ENCODE measurements at regions not wholly inside any gene's neighbourhood (a gene's known extent, or its start where the extent isn't known, plus 50 kb on each side); places are given as distances from the start of the nearest gene placed in this dataset.
"Not testable (repeated sequence)": the region's sequence is repeated elsewhere in the genome, so short reads cannot be mapped to it uniquely, and the experiment has no call there.

- H3K27ac Mint-ChIP-seq (ENCODE audit: unreplicated experiment) = no peak overlapping the region
- no peaks in the 10 kb centered on the region for H3K36me3 Mint-ChIP-seq (ENCODE audit: low read depth, unreplicated experiment)
- no peaks in the 10 kb centered on the region for H3K9me3 Mint-ChIP-seq (ENCODE audit: unreplicated experiment)
- H3K27me3 Mint-ChIP-seq (ENCODE audit: unreplicated experiment) = peaks cover 7% of the 10 kb centered on the region
- no peaks in the 10 kb centered on the region for H3K4me1 Mint-ChIP-seq (ENCODE audit: unreplicated experiment)
- peak; percentile 55 for DNase-seq (ENCODE audit: low spot score)
- H3K4me3 Mint-ChIP-seq (ENCODE audit: unreplicated experiment) = no peak overlapping the region
- peak; percentile 37 for TF ChIP-seq CTCF (IDR thresholded peaks at IDR 0.05; ENCODE audit: unreplicated experiment)
Observed at GRCh38 chr10:52951824-52952223, 179.2 kb upstream of the MBL2 start.

GRCh38 chr10:52950578-52950977 is 178.0 kb upstream of the MBL2 start:
- Mint-ChIP-seq H3K4me3 (ENCODE audit: unreplicated experiment) (no peak overlapping the region), H3K27me3 (ENCODE audit: unreplicated experiment) (peaks cover 7% of the 10 kb centered on the region), H3K4me1 (ENCODE audit: unreplicated experiment) (no peaks in the 10 kb centered on the region), H3K27ac (ENCODE audit: unreplicated experiment) (no peak overlapping the region), H3K9me3 (ENCODE audit: unreplicated experiment) (no peaks in the 10 kb centered on the region), H3K36me3 (ENCODE audit: low read depth, unreplicated experiment) (no peaks in the 10 kb centered on the region)
- no peak for DNase-seq (ENCODE audit: low spot score)
- TF ChIP-seq CTCF (IDR thresholded peaks at IDR 0.05; ENCODE audit: unreplicated experiment) = no peak

- no peaks in the 10 kb centered on the region for H3K4me1 Mint-ChIP-seq (ENCODE audit: unreplicated experiment)
- no peaks in the 10 kb centered on the region for H3K36me3 Mint-ChIP-seq (ENCODE audit: low read depth, unreplicated experiment)
- DNase-seq (ENCODE audit: low spot score) = no peak
Observed at GRCh38 chr10:52949899-52950298, 177.3 kb upstream of the MBL2 start.

GRCh38 chr10:52946486-52946885 is 173.9 kb upstream of the MBL2 start:
- Mint-ChIP-seq H3K27me3 (ENCODE audit: unreplicated experiment) (peaks cover 5% of the 10 kb centered on the region), H3K27ac (ENCODE audit: unreplicated experiment) (no peak overlapping the region), H3K9me3 (ENCODE audit: unreplicated experiment) (no peaks in the 10 kb centered on the region), H3K4me1 (ENCODE audit: unreplicated experiment) (no peaks in the 10 kb centered on the region), H3K36me3 (ENCODE audit: low read depth, unreplicated experiment) (no peaks in the 10 kb centered on the region), H3K4me3 (ENCODE audit: unreplicated experiment) (no peak overlapping the region)
- no peak for TF ChIP-seq CTCF (IDR thresholded peaks at IDR 0.05; ENCODE audit: unreplicated experiment)
- DNase-seq (ENCODE audit: low spot score) = no peak

More at GRCh38 chr10:52949899-52950298, 177.3 kb upstream of the MBL2 start:
- no peak for TF ChIP-seq CTCF (IDR thresholded peaks at IDR 0.05; ENCODE audit: unreplicated experiment)
- H3K4me3 Mint-ChIP-seq (ENCODE audit: unreplicated experiment) = no peak overlapping the region
- no peak overlapping the region for H3K27ac Mint-ChIP-seq (ENCODE audit: unreplicated experiment)
- H3K27me3 Mint-ChIP-seq (ENCODE audit: unreplicated experiment) = peaks cover 7% of the 10 kb centered on the region
- no peaks in the 10 kb centered on the region for H3K9me3 Mint-ChIP-seq (ENCODE audit: unreplicated experiment)

GRCh38 chr10:52945521-52945920 is 172.9 kb upstream of the MBL2 start:
- DNase-seq (ENCODE audit: low spot score); H3K4me1 Mint-ChIP-seq (ENCODE audit: unreplicated experiment); H3K36me3 Mint-ChIP-seq (ENCODE audit: low read depth, unreplicated experiment); H3K27ac Mint-ChIP-seq (ENCODE audit: unreplicated experiment); H3K4me3 Mint-ChIP-seq (ENCODE audit: unreplicated experiment); H3K27me3 Mint-ChIP-seq (ENCODE audit: unreplicated experiment); H3K9me3 Mint-ChIP-seq (ENCODE audit: unreplicated experiment): not testable (repeated sequence)

GRCh38 chr10:52940921-52941320 is 168.3 kb upstream of the MBL2 start:
- Mint-ChIP-seq H3K36me3 (ENCODE audit: low read depth, unreplicated experiment) (no peaks in the 10 kb centered on the region), H3K27me3 (ENCODE audit: unreplicated experiment) (no peaks in the 10 kb centered on the region), H3K4me1 (ENCODE audit: unreplicated experiment) (no peaks in the 10 kb centered on the region), H3K27ac (ENCODE audit: unreplicated experiment) (no peak overlapping the region), H3K9me3 (ENCODE audit: unreplicated experiment) (no peaks in the 10 kb centered on the region), H3K4me3 (ENCODE audit: unreplicated experiment) (no peak overlapping the region)
- TF ChIP-seq CTCF (IDR thresholded peaks at IDR 0.05; ENCODE audit: unreplicated experiment) = no peak
- DNase-seq (ENCODE audit: low spot score) = no peak
